HG03442 (cell line): ENCODE measurements at regions not wholly inside any gene's neighbourhood (a gene's known extent, or its start where the extent isn't known, plus 50 kb on each side); places are given as distances from the start of the nearest gene placed in this dataset.

ENCODE experiments used
- ATAC-seq: cut with Tn5 transposase; IDR thresholded peaks from one replicate; pipeline ENCODE4 v1.9.1; 2021; ENCODE audit warnings: mild to moderate bottlenecking, moderate library complexity; ENCODE audit not compliant: unreplicated experiment

DNA sequence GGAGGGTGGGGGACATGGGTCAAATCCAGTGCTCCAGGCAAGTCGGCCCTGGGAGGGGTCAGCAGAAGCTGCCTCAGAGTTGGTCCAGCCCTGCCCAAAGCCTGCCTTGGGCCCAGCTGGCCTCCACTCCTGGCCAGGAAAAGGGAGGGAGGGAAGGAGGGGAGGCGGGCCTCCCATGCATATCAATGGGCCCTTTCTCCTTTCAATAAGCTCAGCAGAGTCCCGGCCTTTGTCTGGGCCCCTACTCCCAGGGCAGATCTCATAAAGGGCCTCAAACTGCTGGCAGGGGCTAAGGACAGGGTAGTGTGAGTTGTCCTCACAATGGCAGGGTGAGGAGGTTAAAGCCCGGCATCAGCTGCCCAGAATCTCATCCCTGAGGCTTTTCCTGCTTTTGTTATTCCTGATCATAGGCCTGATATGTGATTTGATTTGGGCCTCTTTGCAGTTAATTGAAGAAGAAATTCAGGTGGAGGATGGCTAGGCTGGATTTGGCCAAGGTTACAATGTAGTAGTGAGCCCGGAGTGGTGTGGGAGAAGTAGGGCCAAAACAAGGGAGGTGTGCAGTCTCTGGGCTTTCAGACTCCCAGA lies 121.1 kb upstream of the ATP6AP2 start:
- no peak for ATAC-seq

DNA sequence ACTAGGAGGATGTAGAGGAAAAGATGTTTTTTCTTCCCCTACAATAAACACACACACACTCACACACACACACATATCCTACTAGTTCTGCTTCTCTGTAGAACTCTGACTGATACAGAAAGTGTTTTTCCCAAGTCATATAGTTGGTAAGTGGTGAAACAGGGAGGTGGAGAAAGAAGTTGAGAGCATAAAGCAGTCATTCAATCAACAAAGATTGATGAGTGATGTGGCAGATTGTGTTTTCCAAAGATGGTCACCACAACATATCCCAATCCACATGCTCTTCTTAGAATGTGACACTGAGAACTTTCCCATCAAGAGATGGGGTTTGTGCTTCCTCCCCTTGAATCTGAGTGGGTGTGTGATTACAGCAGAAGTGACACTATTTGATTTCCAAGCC lies 123.4 kb upstream of the ATP6AP2 start:
- ATAC-seq, result no peak

DNA sequence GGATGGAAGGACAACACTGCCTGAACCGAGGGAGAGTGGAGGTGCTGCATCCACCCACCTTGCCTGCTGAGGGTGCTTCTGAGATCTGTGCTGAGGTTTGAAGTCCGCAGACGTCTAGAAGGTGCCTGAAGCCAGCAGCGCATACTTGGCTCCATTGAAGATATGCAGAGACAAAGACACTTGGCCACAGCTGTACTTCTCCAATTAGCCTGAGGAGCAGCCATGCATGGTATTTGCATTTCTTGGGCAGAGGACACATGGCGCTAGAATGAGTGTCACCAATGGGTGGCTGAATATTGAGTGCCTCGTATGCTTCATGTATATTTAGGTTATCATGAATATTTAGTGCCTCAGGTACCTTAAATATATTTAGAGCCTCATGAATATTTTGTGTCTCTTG lies 128.7 kb upstream of the ATP6AP2 start:
- ATAC-seq, result no peak

DNA sequence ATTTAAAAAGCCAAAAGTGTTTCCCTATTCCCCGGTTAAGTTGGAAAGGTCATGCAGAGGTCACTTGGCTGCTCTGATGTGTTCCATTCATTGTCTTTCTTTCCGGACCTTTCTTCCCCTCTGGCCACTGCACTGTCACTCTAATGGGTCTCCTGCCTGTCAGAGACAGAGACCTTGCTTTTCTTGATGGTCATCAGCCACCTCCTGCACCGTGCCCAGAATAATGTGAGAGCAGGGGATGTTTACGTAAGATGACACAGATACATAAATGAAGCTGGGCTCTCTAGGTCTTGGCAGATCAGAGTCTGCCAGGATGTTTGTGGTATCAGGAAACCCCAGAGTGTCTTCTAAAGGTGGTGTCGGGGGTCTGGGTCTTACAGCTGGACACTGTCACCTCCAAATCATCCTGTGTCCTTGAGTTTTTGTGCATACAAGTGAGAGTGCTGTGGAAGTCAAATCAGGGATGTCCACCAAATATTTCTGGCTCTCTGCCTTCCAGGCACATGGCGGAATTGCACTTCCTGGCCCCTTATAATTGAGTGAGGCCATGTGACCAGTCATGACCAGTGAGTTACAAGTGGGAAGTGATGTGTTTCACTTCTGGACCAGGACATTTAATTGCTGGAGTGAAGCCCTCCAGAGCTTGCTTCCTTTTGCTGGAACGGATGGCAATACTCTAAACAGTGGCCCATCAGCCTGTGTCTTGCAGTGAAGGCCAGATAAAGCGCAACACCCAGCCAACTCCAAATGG lies 130.6 kb upstream of the ATP6AP2 start:
- no peak for ATAC-seq

DNA sequence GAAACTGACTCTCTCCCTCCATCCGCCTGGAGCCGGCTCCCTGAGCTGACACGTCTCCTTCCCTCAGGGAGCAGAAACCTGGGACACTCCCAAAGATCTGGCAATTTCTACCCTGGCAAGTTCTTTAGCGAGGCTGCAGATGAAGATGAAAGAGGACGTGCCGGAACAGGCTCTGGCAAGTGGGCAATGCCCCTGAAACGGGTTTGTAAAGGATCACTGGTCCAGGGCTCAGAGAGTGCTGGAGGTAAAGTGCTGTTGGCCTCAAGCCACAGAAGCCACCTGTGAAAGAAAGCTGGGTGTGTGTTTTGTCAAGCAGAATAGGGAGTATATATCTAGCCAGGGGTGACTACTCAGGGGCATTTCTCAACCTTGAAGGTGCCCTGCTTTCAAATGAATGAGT lies 131.4 kb upstream of the ATP6AP2 start:
- no peak for ATAC-seq

DNA sequence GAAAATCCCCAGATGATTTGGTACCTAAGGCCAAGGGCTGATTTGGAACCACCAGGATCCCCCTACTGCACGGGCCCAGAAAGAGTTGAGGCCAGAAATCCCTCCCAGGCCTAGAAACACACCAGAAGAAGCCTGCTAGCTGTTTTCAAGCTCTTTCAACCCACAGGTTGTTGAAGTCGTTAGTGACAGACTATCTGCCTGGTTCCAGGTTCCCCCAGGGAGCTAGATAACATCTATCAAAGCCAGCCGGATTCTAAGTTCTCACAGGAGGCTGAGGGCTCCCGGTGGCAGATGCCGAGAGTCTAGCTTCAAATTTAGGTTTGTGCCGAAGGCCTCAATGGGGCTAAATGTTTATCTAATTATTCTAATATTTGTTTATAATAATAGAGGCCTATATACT lies 132.0 kb upstream of the ATP6AP2 start:
- ATAC-seq, result no peak

DNA sequence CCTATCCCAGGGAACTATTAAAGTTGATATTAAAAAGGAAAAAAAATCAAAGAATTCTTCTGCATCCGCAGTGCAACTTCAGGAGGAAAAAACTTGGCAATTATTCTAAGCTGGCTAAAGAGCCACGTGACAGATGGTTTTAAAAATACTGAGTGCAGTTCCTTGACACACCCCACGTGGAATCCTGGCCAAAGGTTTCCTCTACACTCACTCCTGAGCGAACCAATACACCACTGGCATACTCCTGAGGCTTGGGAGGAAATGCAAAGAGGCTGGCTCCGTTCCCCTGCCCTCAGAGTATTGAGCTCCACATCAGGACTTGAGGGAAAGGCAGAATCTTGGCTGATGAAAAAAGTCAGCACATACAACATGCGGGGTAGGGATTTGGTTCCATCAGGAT lies 133.8 kb upstream of the ATP6AP2 start:
- no peak for ATAC-seq

DNA sequence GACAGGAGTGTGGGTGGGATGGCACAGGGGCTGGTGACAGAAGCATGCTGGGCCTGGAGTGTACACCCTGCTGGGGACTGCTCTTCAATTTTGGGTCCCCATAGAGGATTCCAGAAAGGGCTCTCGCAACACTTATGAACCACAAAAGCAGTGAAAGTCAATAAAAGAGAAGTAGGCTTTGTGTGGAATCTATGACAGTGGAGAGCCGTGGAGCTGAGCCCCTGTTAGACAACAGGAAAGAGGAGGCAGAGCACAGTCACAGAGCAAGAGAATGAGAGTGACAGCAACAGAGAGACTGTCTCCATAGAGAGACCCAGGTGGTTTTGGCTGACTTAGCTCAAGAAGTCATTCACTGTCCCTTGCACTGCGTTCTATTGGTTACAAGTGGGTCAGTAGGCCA lies 135.1 kb upstream of the ATP6AP2 start:
- ATAC-seq, result no peak

DNA sequence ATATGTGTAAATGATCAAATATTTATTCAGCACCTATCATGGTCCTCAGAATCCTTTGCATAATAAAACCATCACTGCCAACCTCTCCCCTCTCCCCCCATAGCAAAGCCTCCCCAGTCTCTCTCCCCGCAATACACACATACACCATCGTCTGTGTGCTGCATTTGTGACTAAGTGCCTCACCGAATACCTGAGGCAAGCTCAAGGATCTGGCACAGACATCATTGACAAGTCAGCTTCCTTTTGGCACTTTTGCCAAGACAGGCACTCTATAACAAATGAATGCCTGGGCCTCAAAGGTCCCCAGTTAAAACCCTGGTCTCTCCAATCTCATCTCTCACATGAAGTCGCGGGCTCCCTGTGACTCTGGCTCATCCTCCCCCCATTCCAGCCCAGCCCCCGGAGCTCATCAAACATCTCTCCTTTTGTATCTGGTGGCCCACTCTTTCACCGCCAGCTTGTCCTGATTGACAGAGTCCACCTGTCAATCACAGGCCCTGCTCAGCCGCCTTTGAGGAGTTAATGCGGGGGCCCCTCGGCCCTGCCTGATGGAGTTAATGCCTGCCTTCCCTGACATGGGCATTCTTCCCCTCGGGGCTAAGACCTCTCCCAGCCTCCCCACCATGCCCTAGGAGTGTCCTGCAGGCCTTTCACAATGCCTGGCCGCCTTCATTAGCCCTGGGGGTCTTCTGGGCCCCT lies 135.8 kb upstream of the ATP6AP2 start:
- ATAC-seq, result no peak

DNA sequence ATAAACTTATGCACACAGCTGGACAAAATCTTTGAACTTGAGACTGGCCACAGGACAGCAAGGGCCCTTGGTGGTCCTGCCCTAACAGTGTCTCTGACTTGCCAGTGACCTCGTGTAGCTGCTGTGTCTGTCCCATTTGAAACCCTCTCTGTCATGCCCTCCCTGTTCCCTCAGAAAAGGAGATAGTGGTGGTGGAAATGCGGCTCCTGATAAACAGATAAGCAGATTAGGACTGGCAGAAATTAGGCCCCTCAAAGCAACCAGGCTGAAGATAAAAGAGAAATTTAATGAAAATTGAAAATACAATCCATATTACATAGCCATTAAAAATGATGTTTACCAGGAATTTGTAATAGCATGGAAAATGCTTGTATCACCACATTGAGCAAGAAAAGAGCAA lies 136.6 kb upstream of the ATP6AP2 start:
- ATAC-seq, result no peak

DNA sequence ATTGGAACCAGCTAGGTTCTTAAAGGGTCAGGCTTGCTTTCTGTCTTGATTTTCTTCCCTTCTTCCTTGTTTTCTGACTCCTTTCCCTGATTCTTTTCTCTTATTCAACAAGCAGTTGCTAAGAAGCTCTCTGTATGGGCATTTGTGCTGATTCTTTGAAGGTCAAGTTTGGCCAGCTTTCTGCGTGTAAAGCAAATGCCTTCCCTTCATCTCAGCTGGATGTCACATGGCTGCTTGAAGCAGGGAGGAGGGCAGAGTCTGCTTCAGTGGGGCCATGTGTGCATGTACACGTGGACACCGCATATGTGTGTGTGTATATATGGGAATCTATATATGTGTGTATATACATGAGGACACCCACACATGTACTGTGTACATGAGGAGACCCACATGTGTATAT lies 139.9 kb upstream of the ATP6AP2 start:
- ATAC-seq, result no peak

DNA sequence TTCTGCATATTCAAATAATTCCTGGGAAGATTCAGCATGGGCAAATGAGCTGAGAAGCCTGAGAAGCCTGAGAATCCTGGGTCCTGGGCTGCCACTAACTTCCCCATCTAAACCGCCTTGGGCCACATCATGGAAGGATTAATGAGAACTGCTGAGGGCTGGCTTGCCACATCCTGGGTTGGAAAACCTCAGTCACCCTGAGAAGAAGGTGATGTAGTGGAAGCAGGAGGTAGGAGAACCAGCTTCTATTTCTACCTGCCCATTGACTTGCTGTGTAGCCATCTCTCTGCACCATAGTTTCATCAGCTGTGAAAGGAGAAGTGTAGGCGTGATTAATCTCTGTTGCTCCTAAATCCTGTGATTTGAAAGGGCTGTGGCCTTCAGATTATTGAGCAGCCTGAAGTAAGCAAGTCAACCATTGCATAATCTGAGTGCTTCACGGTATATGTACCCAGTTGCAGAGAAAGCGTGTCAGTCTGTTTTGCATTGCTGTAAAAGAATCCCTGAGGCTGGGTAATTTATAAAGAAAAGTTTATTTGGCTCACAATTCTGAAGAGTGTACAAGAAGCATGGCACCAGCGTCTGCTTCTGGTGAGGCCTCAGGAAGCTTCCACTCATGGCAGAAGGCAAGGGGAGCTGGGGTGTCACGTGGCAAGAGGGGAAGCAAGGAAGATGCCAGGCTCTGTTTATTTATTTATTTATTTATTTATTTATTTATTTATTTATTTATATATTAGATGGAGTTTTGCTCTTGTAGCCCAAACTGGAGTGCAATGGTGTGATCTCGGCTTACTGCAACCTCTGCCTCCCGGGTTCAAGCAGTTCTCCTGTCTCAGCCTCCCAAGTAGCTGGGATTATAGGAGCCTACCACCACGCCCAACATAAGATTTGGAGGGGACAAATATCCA lies 140.9 kb upstream of the ATP6AP2 start:
- ATAC-seq, result no peak

DNA sequence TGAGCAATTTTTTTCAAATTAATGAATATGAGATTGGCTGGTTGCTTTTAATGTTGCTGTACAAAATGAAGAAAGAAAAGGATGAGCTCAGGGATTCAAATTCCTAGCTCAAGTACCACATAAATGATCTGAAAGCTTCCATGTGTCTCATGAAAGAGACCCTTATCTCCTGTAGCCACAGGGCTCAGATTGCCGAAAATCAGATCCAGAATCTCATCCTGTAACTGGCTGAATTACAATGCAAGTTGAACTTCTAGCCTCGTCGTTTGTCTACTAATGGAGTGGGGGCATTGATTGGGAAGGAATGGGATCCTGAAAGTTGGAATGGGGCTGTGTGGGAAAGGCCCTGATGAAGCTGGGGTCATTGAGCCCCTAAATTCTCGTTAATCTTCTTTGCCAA lies 143.4 kb upstream of the ATP6AP2 start:
- ATAC-seq, result no peak

DNA sequence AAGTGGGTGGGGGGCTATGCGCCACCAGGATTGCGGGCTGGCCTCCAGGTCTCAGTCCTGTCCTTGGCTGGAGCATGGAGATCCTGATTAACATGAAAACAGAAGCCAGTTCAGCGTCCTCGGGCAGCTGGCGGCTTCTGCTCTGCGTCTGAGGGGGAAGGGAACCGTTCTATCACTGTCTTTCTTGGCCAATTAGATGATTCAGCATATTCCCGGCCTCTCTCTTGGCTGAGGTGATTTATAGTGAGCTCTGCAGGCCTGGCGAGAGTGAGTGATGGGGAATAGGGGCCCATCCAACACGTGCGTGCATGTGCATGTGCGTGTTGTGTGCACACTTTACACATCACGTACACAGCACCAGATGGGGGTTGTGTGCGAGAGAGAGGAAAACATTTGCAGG lies 145.8 kb upstream of the ATP6AP2 start:
- ATAC-seq, result no peak

DNA sequence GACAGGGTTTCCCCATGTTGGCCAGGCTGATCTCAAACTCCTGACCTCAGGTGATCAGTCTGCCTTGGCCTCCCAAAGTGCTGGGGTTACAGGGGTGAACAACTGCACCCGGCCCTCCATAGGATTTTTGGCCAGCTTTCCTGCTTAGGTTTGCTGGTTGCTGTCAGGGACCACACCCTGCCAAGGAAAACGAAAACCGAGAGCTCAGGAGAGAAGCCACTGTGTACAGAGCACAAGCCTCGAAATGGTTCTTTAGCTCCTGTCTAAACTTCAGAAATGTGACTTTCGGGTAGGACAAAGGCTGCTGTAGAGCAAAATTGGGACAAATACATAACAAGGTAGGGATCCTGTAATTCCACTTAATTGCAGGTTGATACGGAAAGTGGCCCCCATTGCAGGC lies 146.3 kb upstream of the ATP6AP2 start:
- no peak for ATAC-seq

DNA sequence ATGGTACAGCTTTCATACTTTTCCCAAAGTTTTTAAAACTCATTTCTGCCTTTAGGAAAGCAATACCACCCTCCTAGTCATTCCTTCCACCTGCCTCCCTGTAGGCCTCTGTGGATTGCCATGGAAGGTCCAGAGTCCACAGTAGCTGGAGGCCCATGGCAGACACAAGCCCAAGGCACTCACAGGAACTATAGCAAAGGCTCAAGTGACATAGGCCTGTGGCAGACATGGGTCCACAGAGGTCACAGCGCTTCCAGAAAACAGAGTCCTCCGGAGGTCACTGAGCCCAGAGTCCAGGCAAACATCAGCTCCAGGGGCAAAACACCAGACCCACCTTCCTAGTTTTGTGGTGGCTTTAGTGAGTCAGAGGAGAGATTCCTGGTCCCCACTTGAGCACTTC lies 147.6 kb upstream of the ATP6AP2 start:
- ATAC-seq, result no peak

DNA sequence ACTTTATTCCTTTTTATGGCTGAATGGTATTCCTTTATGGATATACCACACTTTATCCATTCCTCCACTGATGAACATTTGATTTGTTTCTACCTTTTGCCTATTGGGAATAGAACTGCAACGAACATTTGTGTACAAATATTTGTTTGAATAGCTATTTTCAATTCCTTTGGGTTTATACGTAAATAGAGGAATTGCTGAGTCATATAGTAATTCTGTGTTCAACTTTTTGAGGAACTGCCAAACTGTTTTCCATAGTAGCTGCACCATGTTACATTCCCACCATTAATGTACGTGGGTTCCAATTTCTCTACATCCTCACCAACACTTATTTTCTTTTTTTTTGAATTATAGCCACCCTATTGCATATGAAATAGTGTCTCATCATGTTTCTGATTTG lies 156.5 kb upstream of the ATP6AP2 start:
- ATAC-seq, result no peak

DNA sequence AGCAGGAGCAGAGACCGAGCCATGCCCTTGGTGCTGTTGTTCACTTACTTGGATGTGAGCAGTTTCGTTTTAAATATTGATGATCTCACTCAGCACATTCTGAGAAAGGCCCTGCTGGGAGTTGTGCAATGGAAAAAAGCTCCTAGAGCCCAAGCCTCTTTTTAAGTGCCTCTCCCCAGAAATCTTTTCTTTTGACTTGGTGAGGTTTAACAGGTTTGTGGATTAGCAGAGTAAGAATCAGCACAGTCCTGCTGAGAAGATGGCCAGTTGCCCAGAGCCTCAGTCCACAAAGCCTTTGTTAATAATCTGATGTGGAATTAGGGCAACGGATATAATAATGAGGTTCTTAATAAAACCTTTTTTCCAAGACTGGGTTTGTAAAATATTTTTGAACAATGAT lies 157.5 kb upstream of the ATP6AP2 start:
- no peak for ATAC-seq

DNA sequence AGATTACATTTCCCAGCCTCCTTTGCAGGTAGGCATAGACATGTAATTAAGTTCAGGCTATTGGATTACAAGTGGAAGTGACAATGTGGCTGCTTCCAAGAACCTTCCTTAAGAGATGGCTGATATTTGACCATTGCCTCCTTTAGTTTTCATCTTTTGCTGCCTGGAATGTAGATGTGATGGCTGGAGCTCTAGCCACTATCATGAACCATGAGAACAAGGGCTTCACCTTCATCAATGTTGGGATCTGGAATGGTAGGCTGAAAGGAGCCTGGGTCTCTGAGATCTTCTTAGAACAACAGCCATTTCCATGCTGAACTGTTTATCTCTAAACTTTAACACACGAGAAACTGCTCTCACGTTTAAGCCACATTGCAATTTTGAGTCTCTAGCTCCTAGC lies 158.7 kb upstream of the ATP6AP2 start:
- no peak for ATAC-seq

DNA sequence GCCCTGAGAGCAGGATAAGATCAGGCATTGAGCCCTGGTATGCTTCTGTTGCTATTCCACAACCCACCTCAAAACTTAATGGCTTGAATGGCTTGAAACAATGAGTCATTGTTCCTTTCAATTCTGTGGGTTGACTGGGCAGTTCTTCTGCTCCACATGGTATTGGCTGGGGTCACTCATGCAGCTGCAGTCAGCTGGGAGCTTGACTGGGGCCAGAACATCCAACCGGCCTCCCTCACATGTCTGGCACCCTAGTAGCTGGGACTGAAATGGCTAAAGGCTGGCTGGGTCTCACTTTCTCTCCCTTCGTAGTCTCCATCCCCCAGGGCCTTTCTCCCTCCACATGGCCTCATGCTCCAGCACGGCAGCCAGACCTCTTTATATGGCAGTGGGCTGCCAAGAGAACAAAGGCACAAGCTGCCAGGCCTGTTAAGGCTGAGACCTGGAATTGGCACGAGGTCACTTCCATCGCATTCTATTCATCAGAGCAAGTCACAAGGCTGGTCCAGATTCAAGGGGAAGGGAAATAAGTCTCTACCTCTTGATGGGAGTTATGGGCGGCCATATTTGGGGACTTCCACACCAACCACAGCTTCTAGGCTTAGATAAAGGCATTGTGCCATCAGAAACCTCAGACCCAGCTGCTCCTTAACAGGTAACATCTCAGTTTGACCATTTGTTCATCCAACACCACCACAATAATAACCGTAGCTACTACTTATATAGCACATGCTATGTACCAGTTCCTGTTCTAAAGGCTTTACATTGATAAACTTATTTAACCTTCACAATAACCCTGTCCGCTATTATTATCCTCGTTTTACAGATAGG lies 159.7 kb upstream of the ATP6AP2 start:
- peak; percentile 71 for ATAC-seq

DNA sequence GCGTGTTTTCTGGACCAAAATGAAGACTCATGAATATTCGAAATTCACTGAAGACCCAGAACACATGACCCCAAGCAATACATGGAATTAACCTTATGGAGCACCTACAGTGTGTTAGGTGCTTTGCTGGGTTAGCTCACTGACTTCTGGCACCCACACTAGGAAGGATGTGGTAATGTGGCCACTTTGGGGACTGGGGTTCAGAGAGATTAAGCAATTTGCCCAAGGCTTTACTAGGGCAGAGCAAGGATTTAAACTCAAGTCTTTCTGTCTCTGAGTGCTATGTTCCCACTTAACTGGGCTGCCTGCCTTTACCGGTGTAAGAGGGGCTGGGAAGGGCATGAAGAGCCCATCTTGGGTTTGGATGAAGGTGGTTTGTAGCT lies 162.0 kb upstream of the ATP6AP2 start:
- no peak for ATAC-seq
